ENCODE measurements at regions not wholly inside any gene's neighbourhood (a gene's known extent, or its start where the extent isn't known, plus 50 kb on each side); places are given as distances from the start of the nearest gene placed in this dataset.

- CTCF ChIA-PET: no interaction called here
- POLR2A ChIA-PET: no interaction called here
Measured at GRCh38 chr13:74645586-74645985, 511.4 kb upstream of the KLF12 start.

- ChIA-PET POLR2A (no interaction called here), CTCF (interaction anchor here (0.6 kb wide), 1 partner anchor 53 kb away, joined by 4 read pairs; no protein-coding TSS in a partner anchor)
Measured at GRCh38 chr13:74644229-74644628, 510.0 kb upstream of the KLF12 start.

- CTCF ChIA-PET: no interaction called here
- POLR2A ChIA-PET: no interaction called here
Measured at GRCh38 chr13:74641586-74641985, 507.4 kb upstream of the KLF12 start.

GRCh38 chr13:74633734-74634133 lies 499.5 kb upstream of the KLF12 start:
- CTCF ChIA-PET: no interaction called here
- POLR2A ChIA-PET: no interaction called here

- POLR2A ChIA-PET: no interaction called here
- CTCF ChIA-PET: no interaction called here
Measured at GRCh38 chr13:74629985-74630384, 495.8 kb upstream of the KLF12 start.

GRCh38 chr13:74625541-74625940 lies 491.3 kb upstream of the KLF12 start:
- POLR2A ChIA-PET: no interaction called here
- CTCF ChIA-PET: no interaction called here

- POLR2A ChIA-PET: no interaction called here
Measured at GRCh38 chr13:74623761-74624160, 489.6 kb upstream of the KLF12 start.

GRCh38 chr13:74622284-74622683 lies 488.1 kb upstream of the KLF12 start:
- POLR2A ChIA-PET: no interaction called here

More at GRCh38 chr13:74623761-74624160, 489.6 kb upstream of the KLF12 start:
- CTCF ChIA-PET: no interaction called here

GRCh38 chr13:74620711-74621110 lies 486.5 kb upstream of the KLF12 start:
- CTCF ChIA-PET: no interaction called here
- POLR2A ChIA-PET: no interaction called here

More at GRCh38 chr13:74622284-74622683, 488.1 kb upstream of the KLF12 start:
- CTCF ChIA-PET: no interaction called here

- ChIA-PET CTCF (no interaction called here), POLR2A (no interaction called here)
Measured at GRCh38 chr13:74620308-74620707, 486.1 kb upstream of the KLF12 start.

- ChIA-PET CTCF (interaction anchor here (0.7 kb wide), 1 partner anchor 125 kb away, joined by 3 read pairs; no protein-coding TSS in a partner anchor), POLR2A (no interaction called here)
Measured at GRCh38 chr13:74597526-74597925, 463.3 kb upstream of the KLF12 start.

- ChIA-PET CTCF (no interaction called here), POLR2A (no interaction called here)
Measured at GRCh38 chr13:74596691-74597090, 462.5 kb upstream of the KLF12 start.

GRCh38 chr13:74593688-74594087 lies 459.5 kb upstream of the KLF12 start:
- CTCF ChIA-PET: no interaction called here
- POLR2A ChIA-PET: no interaction called here

GRCh38 chr13:74586847-74587246 lies 452.6 kb upstream of the KLF12 start:
- ChIA-PET CTCF (no interaction called here), POLR2A (no interaction called here)

GRCh38 chr13:74576420-74576819 lies 442.2 kb upstream of the KLF12 start:
- ChIA-PET POLR2A (no interaction called here), CTCF (no interaction called here)

- ChIA-PET POLR2A (no interaction called here), CTCF (no interaction called here)
Measured at GRCh38 chr13:74575729-74576125, 441.5 kb upstream of the KLF12 start.

- POLR2A ChIA-PET: no interaction called here
- CTCF ChIA-PET: interaction anchor here (0.5 kb wide), 1 partner anchor 459 kb away, joined by 3 read pairs; no protein-coding TSS in a partner anchor
Measured at GRCh38 chr13:74574964-74575728, 440.9 kb upstream of the KLF12 start.

GRCh38 chr13:74573654-74574053 lies 439.4 kb upstream of the KLF12 start:
- POLR2A ChIA-PET: no interaction called here
- CTCF ChIA-PET: no interaction called here

GRCh38 chr13:74571811-74572210 lies 437.6 kb upstream of the KLF12 start:
- ChIA-PET CTCF (interaction anchor here (0.6 kb wide), 1 partner anchor 176 kb away, joined by 3 read pairs; no protein-coding TSS in a partner anchor), POLR2A (no interaction called here)

- POLR2A ChIA-PET: no interaction called here
- CTCF ChIA-PET: no interaction called here
Measured at GRCh38 chr13:74570834-74571233, 436.6 kb upstream of the KLF12 start.

GRCh38 chr13:74570046-74570445 lies 435.8 kb upstream of the KLF12 start:
- CTCF ChIA-PET: no interaction called here

GRCh38 chr13:74569251-74569650 lies 435.0 kb upstream of the KLF12 start:
- POLR2A ChIA-PET: no interaction called here
- CTCF ChIA-PET: no interaction called here

More at GRCh38 chr13:74570046-74570445, 435.8 kb upstream of the KLF12 start:
- POLR2A ChIA-PET: no interaction called here

All from activated CD8-positive, alpha-beta memory T cell treated with anti-CD3 and anti-CD28 coated beads for 36 hours (primary cell).